Stimulated activated CD8-positive, alpha-beta memory T cell treated with anti-CD3 and anti-CD28 coated beads, Interleukin-15, amount 100 ng/mL, for 48 hours (primary cell): ENCODE measurements at regions not wholly inside any gene's neighbourhood (a gene's known extent, or its start where the extent isn't known, plus 50 kb on each side); places are given as distances from the start of the nearest gene placed in this dataset.

ENCODE experiments used
- DNase-seq, 2 donors: peaks; one replicate each; pipeline ENCODE4 v3.0.0-alpha.2; 2020; ENCODE audit warnings: low read depth in 2 of 2

DNA sequence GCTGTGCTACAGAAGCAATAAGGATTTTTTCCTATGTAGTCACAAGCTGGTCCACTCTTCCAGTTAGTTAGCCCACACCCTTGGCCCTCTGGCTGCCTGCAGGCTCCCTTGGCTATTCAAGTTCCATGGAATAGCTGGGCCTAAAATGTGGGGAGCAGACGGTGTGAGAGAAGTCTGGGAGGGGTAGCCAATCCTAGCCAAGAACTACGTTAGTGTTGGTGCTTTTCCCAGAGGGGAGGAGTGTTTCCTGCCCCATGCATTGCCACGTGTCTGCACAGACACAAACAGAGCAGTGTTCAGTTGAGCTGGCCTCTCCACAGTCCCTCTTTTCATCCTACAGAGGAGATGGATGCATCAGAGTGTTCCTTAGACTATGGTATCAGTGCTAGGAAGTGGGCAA, 59.0 kb upstream of the IPO9 start:
- DNase-seq, result no peak

DNA sequence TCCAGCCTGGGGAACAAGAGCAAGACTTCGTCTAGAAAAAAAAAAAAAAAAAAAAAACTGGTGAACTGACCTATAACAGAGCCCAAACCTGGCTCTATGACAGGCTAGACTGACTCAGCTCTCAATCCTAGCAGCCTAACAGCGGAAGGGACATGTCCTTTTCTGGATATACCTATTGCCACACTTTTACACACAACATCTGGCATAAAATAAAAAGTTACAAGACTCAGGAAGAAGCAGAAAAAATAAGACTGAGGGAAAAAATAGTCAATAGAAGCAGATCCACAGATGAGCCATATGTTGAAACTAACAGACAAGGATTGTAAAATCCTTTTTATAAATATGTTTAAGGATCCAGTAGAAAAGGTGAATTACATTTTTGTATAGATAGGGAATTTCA, 57.5 kb upstream of the IPO9 start:
- no peak for DNase-seq

DNA sequence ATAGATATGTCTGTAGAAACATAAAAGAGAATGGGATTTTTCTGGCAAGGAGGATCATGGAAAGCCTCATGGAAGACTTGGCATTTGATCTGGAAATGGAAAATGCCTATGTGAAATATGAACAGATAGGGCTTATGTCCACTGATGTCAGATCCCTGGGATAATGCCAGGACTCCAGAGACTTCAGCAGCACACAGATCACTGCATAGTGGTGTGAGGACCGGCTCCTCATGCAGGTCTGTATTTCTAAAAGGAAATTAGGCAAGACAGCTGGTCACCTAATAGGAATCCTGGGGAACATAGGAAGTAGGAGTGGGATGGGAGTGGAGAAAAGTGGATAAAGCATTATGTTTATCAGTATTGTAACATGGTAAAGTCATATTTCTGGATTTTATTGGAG, 56.8 kb upstream of the IPO9 start:
- DNase-seq, result no peak

DNA sequence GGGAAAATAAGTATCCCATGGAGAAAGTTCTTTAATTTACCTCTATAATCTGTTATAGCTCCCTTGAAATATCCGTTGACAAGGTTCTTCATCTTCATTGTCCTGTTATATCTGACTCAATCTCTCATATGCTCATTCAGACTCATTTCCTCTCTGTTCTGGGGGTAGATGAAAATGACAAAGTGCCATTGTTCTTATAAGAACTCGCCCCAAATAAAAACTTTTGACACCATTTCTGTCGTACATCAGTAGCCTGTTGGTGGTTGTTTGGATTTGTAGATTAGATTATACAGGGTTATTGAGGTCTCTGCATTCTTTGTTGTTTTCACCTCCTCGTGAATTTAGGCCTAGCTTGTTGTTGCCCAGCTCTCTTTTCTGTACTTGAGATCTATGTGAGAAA, 55.2 kb upstream of the IPO9 start:
- DNase-seq, result no peak

DNA sequence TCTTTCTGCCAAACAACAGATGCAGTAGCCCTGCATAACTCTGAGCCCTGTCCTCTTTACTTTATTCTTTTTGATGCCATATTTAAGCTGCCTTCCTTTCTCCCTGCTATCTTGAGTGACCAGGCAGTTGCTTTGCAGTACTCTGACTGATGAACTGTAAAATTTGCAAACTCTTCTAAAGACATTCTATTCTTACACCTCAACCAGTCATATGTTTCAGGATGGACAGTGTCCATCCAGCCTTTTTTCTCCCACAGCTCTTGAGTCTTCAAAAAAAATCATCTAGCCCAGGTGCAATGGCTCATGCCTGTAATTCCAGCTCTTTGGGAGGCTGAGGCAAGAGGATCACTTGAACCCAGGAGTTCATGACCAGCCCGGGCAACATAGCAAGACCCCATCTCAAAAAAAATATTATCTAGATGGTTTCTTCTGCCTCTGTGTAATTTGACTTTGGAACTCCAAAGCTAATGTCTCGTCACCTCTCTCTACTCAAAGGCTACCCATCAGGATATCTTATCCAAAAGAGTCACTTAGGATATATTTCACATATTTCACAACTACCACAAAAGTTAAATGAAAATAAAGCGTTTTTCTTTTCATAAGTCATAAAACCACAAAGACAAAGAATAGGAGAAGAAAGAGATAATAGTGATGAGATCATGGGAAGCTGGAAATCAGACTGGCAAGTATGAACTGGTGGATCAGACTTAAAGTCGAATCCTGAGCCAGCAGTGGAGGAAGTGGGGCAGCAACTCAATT, 54.6 kb upstream of the IPO9 start:
- no peak for DNase-seq

DNA sequence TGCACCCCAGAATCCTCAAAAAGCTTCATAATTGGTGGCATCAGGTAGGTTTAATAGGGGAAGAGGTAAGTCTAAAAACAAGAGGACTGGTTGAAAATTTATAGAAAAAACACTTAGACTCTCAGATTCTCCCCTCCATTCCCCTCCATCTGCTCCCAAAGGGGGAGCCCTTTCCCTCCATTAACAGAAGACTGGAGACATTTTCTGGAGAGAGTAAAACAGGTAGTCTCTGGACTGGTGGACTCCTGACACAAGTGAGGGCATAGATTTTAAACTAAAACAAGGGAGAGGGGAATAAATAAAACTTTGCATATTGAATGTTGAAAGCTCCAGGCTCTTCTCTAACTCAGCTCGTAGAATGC, 54.0 kb upstream of the IPO9 start:
- no peak for DNase-seq

DNA sequence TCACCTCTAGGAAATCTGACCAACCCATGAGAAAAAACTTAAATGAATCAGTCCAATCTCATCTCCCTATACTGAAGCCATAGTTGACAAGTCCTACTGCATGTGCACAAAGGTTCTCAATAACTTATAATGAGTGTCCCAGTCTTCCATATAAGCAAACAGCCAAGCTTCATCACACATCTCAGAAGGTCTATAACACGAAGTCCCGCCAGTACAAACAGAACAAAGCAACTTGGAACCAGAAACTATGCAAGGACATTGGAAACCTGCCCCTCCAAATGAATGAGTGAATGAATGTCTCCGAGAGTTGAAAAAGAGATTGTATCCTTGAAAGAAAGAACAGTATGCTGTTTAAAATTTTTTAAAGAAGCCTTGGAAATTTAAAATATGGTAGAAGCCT, 53.6 kb upstream of the IPO9 start:
- no peak for DNase-seq

DNA sequence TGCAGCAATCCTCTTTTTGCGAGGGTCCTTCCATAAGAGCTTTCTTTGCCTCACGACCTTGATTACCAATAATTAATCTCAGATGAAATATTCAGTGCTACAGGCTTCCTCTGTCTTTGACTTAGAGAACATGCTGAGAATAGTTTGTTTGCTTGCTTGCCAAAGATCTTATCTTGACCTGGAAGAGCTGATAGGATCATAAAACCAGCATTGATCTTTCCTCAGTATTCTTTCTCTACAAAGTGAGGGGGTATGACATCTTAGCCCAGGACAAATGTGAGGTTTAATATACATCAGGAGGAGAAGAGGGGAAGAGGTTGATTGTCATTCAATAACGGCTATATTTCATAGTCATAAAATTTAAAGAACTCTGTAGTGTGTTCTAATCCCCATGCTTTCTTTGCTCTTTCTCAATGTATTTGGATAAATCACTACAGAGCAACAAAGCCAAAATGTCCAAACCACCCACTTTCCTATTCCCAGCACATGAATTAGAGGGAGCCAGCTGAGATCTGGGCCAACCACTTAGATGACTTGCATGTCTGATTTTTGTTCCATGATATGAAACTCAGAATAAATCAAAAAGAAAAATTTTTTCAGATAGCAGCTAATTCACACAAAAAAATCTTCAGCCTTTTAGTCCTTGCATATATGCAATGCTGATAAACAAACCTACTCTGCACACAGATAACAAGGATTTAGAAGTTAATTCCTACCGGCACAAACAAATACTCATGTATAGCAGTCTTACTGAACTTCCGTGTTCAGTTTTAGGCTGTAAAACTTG, 50.5 kb upstream of the IPO9 start:
- DNase-seq, result no peak
